Mesenchymal stem cell (in vitro differentiated cells and primary cell): ENCODE measurements at regions not wholly inside any gene's neighbourhood (a gene's known extent, or its start where the extent isn't known, plus 50 kb on each side); places are given as distances from the start of the nearest gene placed in this dataset.

ENCODE experiments used
- DNase-seq: peaks from one replicate; pipeline ENCODE4 v3.0.0-alpha.2; 2013
- H2AFZ ChIP-seq: one replicate; pipeline ENCODE4 v1.6.1; 2013; ENCODE audit warnings: low read depth, mild to moderate bottlenecking, control low read depth, inconsistent platforms, low read length, moderate library complexity
- H2AK5ac ChIP-seq: 2 replicates; pipeline ENCODE4 v1.6.1; 2013; ENCODE audit warnings: low read length, moderate library complexity, mild to moderate bottlenecking, inconsistent platforms; ENCODE audit not compliant: severe bottlenecking
- H2BK120ac ChIP-seq: one replicate; pipeline ENCODE4 v1.6.1; 2013; ENCODE audit warnings: low read depth, mild to moderate bottlenecking, inconsistent platforms, low read length, moderate library complexity
- H2BK12ac ChIP-seq, 2 experiments: one replicate each; pipeline ENCODE4 v1.6.1; 2013; ENCODE audit warnings: inconsistent platforms in 2 of 2, low read length in 2 of 2, mild to moderate bottlenecking in 2 of 2, moderate library complexity in 2 of 2, control low read depth in 1 of 2
- H2BK15ac ChIP-seq: one replicate; pipeline ENCODE4 v1.6.1; 2013; ENCODE audit warnings: mild to moderate bottlenecking, low read depth, inconsistent platforms; ENCODE audit not compliant: poor library complexity, severe bottlenecking
- H2BK5ac ChIP-seq: 2 replicates; pipeline ENCODE4 v1.6.1; 2013; ENCODE audit warnings: low read depth, mild to moderate bottlenecking, low read length, control low read depth, inconsistent platforms; ENCODE audit not compliant: poor library complexity, severe bottlenecking
- H3K14ac ChIP-seq, 2 experiments: one replicate each; pipeline ENCODE4 v1.6.1; 2013; ENCODE audit warnings: inconsistent platforms in 2 of 2, low read length in 2 of 2, control low read depth in 1 of 2, mild to moderate bottlenecking in 1 of 2, moderate library complexity in 1 of 2
- H3K18ac ChIP-seq, 2 experiments: one replicate each; pipeline ENCODE4 v1.6.1; 2013; ENCODE audit warnings: inconsistent platforms in 2 of 2, low read length in 2 of 2, control low read depth in 1 of 2, low read depth in 1 of 2, mild to moderate bottlenecking in 1 of 2
- H3K23ac ChIP-seq, 2 experiments: one replicate each; pipeline ENCODE4 v1.6.1; 2013; ENCODE audit warnings: inconsistent platforms in 2 of 2, low read length in 2 of 2, mild to moderate bottlenecking in 2 of 2, moderate library complexity in 2 of 2, control low read depth in 1 of 2
- H3K27ac ChIP-seq: 2 replicates; pipeline ENCODE4 v1.5.1; 2013; ENCODE audit warnings: mild to moderate bottlenecking, moderate library complexity, low read length, control low read depth, inconsistent platforms; ENCODE audit not compliant: poor library complexity, severe bottlenecking
- H3K27me3 ChIP-seq, 2 experiments: 2 replicates each; pipeline versions ENCODE4 v1.6.1 to v1.7.0; 2013; ENCODE audit warnings: low read length in 2 of 2, mild to moderate bottlenecking in 2 of 2, moderate library complexity in 2 of 2, control low read depth in 1 of 2, inconsistent platforms in 1 of 2; ENCODE audit not compliant: control insufficient read depth in 1 of 2, insufficient read depth in 1 of 2
- H3K36me3 ChIP-seq, 2 experiments: 2 replicates each; pipeline versions ENCODE4 v1.6.1 to v1.7.0; 2013; ENCODE audit warnings: low read length in 2 of 2, control low read depth in 1 of 2, inconsistent platforms in 1 of 2, low read depth in 1 of 2, mild to moderate bottlenecking in 1 of 2; ENCODE audit not compliant: insufficient read depth in 2 of 2, control insufficient read depth in 1 of 2
- H3K4ac ChIP-seq, 2 experiments: one replicate each; pipeline ENCODE4 v1.6.1; 2013; ENCODE audit warnings: inconsistent platforms in 2 of 2, low read length in 2 of 2, mild to moderate bottlenecking in 2 of 2, moderate library complexity in 2 of 2, control low read depth in 1 of 2, low read depth in 1 of 2
- H3K4me1 ChIP-seq: 2 replicates; pipeline ENCODE4 v1.6.1; 2013; ENCODE audit warnings: low read depth, low read length, control low read depth; ENCODE audit not compliant: control insufficient read depth, insufficient read depth
- H3K4me2 ChIP-seq: 2 replicates; pipeline ENCODE4 v1.6.1; 2013; ENCODE audit warnings: low read length, mild to moderate bottlenecking, inconsistent platforms; ENCODE audit not compliant: poor library complexity, severe bottlenecking
- H3K4me3 ChIP-seq, 2 experiments: 2 replicates each; pipeline versions ENCODE4 v1.5.1 to v1.7.0; 2013; ENCODE audit warnings: low read length in 2 of 2, mild to moderate bottlenecking in 2 of 2, control low read depth in 1 of 2, low read depth in 1 of 2; ENCODE audit not compliant: insufficient read depth in 1 of 2
- H3K79me1 ChIP-seq: replicated peaks from 2 replicates; pipeline ENCODE4 v1.6.1; 2013; ENCODE audit warnings: mild to moderate bottlenecking, control low read depth, low read length, inconsistent platforms; ENCODE audit not compliant: poor library complexity, severe bottlenecking
- H3K9ac ChIP-seq: 2 replicates; pipeline ENCODE4 v1.7.0; 2013; ENCODE audit warnings: mild to moderate bottlenecking, low read length, moderate library complexity
- H3K9me3 ChIP-seq: 2 replicates; pipeline ENCODE4 v1.7.0; 2013; ENCODE audit warnings: mild to moderate bottlenecking, low read length; ENCODE audit not compliant: control insufficient read depth
- H4K8ac ChIP-seq: one replicate; pipeline ENCODE4 v1.6.1; 2013; ENCODE audit warnings: inconsistent platforms, mild to moderate bottlenecking, low read length, moderate library complexity
- H4K91ac ChIP-seq: one replicate; pipeline ENCODE4 v1.6.1; 2013; ENCODE audit warnings: mild to moderate bottlenecking, low read length, inconsistent platforms
- WGBS: methylation state at CpG from one replicate; pipeline ENCODE4 v1.1.7; 2013; ENCODE audit warnings: mixed read lengths; 5-methylcytosine and 5-hydroxymethylcytosine counted together

- WGBS: 80% methylated on average over 2 of the region's 3 CpGs
- Histone ChIP-seq H2AFZ (no peak overlapping the region), H3K4me3 (no peak overlapping the region), H3K23ac (no peak overlapping the region), H4K8ac (no peak overlapping the region), H3K18ac (no peak overlapping the region), H3K79me1 (no peaks in the 10 kb centered on the region), H2AK5ac (no peak overlapping the region), H3K4ac (no peak overlapping the region), H3K27ac (no peak overlapping the region), H4K91ac (no peak overlapping the region), H3K9me3 (no peaks in the 10 kb centered on the region), H3K9ac (no peak overlapping the region), H2BK120ac (no peak overlapping the region), H2BK12ac (no peak overlapping the region), H3K4me2 (no peak overlapping the region), H3K27me3 (no peaks in the 10 kb centered on the region), H2BK5ac (no peak overlapping the region), H3K4me1 (peaks cover 2% of the 10 kb centered on the region), H2BK15ac (no peak overlapping the region), H3K14ac (no peak overlapping the region), H3K36me3 (no peaks in the 10 kb centered on the region)
- no peak for DNase-seq
Observed at GRCh38 chr11:12585861-12586260, 88.4 kb upstream of the TEAD1 start.

- H4K8ac ChIP-seq: peak overlapping the region; percentile 20
- no peaks in the 10 kb centered on the region for H3K36me3 ChIP-seq
- H3K23ac ChIP-seq: no peak overlapping the region
- H3K18ac ChIP-seq: no peak overlapping the region
- no peak overlapping the region for H2AK5ac ChIP-seq
- H2BK5ac ChIP-seq: no peak overlapping the region
- no peaks in the 10 kb centered on the region for H3K4me1 ChIP-seq
- no peaks in the 10 kb centered on the region for H3K9me3 ChIP-seq
- no peak overlapping the region for H3K9ac ChIP-seq
- no peaks in the 10 kb centered on the region for H3K79me1 ChIP-seq
- no peak overlapping the region for H2BK120ac ChIP-seq
- no peaks in the 10 kb centered on the region for H3K27me3 ChIP-seq
- 37% methylated on average over 3 of the region's 6 CpGs for WGBS
- no peak overlapping the region for H3K4ac ChIP-seq
- H2AFZ ChIP-seq: peak overlapping the region; percentile 81
- H4K91ac ChIP-seq: no peak overlapping the region
- no peak overlapping the region for H3K4me2 ChIP-seq
- peak overlapping the region in 1 of 2 experiments; percentile 21 for H2BK12ac ChIP-seq
- no peak overlapping the region for H3K27ac ChIP-seq
- H3K4me3 ChIP-seq: no peak overlapping the region
- H3K14ac ChIP-seq: no peak overlapping the region
- H2BK15ac ChIP-seq: no peak overlapping the region
- DNase-seq: peak; percentile 38
Observed at GRCh38 chr11:12587333-12587991, 86.8 kb upstream of the TEAD1 start.

- no peak overlapping the region for H3K4ac ChIP-seq
- H3K79me1 ChIP-seq: no peaks in the 10 kb centered on the region
- WGBS: 91% methylated on average over 4 of the region's 4 CpGs
- no peak overlapping the region for H3K4me2 ChIP-seq
- no peaks in the 10 kb centered on the region for H3K36me3 ChIP-seq
- H2AK5ac ChIP-seq: no peak overlapping the region
- no peak overlapping the region for H2BK12ac ChIP-seq
- H4K91ac ChIP-seq: no peak overlapping the region
- no peak for DNase-seq
- no peak overlapping the region for H2BK120ac ChIP-seq
- H3K4me1 ChIP-seq: no peaks in the 10 kb centered on the region
- no peak overlapping the region for H3K4me3 ChIP-seq
- no peak overlapping the region for H3K18ac ChIP-seq
- no peak overlapping the region for H3K23ac ChIP-seq
- no peak overlapping the region for H4K8ac ChIP-seq
- no peak overlapping the region for H3K9ac ChIP-seq
- H2BK15ac ChIP-seq: no peak overlapping the region
- H3K9me3 ChIP-seq: no peaks in the 10 kb centered on the region
- no peak overlapping the region for H2BK5ac ChIP-seq
- no peaks in the 10 kb centered on the region for H3K27me3 ChIP-seq
- no peak overlapping the region for H3K27ac ChIP-seq
- H2AFZ ChIP-seq: no peak overlapping the region
- no peak overlapping the region for H3K14ac ChIP-seq
Observed at GRCh38 chr11:12591706-12592105, 82.5 kb upstream of the TEAD1 start.

GRCh38 chr11:12592283-12592682, 81.9 kb upstream of the TEAD1 start:
- Histone ChIP-seq H4K8ac (no peak overlapping the region), H3K4ac (no peak overlapping the region), H3K14ac (no peak overlapping the region), H2BK15ac (no peak overlapping the region), H3K36me3 (no peaks in the 10 kb centered on the region), H3K4me1 (no peaks in the 10 kb centered on the region), H3K9ac (no peak overlapping the region), H2BK120ac (no peak overlapping the region), H3K18ac (no peak overlapping the region), H4K91ac (no peak overlapping the region), H2BK12ac (no peak overlapping the region), H3K4me2 (no peak overlapping the region), H3K79me1 (no peaks in the 10 kb centered on the region), H3K23ac (no peak overlapping the region), H3K27me3 (no peaks in the 10 kb centered on the region), H2AFZ (no peak overlapping the region), H3K9me3 (no peaks in the 10 kb centered on the region), H2AK5ac (no peak overlapping the region), H3K27ac (no peak overlapping the region), H2BK5ac (no peak overlapping the region), H3K4me3 (no peak overlapping the region)
- 93% methylated on average over 3 of the region's 3 CpGs for WGBS
- DNase-seq: no peak
